HG02588 (cell line): ENCODE measurements at regions not wholly inside any gene's neighbourhood (a gene's known extent, or its start where the extent isn't known, plus 50 kb on each side); places are given as distances from the start of the nearest gene placed in this dataset.

Experiments
- ATAC-seq: cut with Tn5 transposase; IDR thresholded peaks from one replicate; pipeline ENCODE4 v1.9.1; 2021; ENCODE audit warnings: mild to moderate bottlenecking, moderate library complexity; ENCODE audit not compliant: unreplicated experiment

GRCh38 chr14:87816416-87816815 is 176.6 kb downstream of the GALC start:
- ATAC-seq: no peak

- ATAC-seq: no peak
These were observed 177.9 kb downstream of the GALC start for GRCh38 chr14:87815121-87815520.

- ATAC-seq: no peak
These were observed 179.3 kb downstream of the GALC start for GRCh38 chr14:87813686-87814085.

- no peak for ATAC-seq
These were observed 179.8 kb downstream of the GALC start for GRCh38 chr14:87813211-87813610.

GRCh38 chr14:87811246-87811645 is 181.7 kb downstream of the GALC start:
- ATAC-seq: no peak

- no peak for ATAC-seq
These were observed 182.3 kb downstream of the GALC start for GRCh38 chr14:87810711-87811110.

GRCh38 chr14:87809261-87809660 is 183.7 kb downstream of the GALC start:
- ATAC-seq: no peak

- ATAC-seq: no peak
These were observed 187.7 kb downstream of the GALC start for GRCh38 chr14:87805315-87805723.

- no peak for ATAC-seq
These were observed 192.8 kb downstream of the GALC start for GRCh38 chr14:87800216-87800615.

GRCh38 chr14:87799400-87799799 is 193.6 kb downstream of the GALC start:
- no peak for ATAC-seq

GRCh38 chr14:87797001-87797400 is 196.0 kb downstream of the GALC start:
- no peak for ATAC-seq

GRCh38 chr14:87794561-87794960 is 198.4 kb downstream of the GALC start:
- no peak for ATAC-seq

GRCh38 chr14:87785897-87786296 is 207.1 kb downstream of the GALC start:
- no peak for ATAC-seq

GRCh38 chr14:87784386-87784785 is 208.6 kb downstream of the GALC start:
- no peak for ATAC-seq

GRCh38 chr14:87783071-87783470 is 209.9 kb downstream of the GALC start:
- ATAC-seq: no peak

GRCh38 chr14:87772854-87773253 is 220.1 kb downstream of the GALC start:
- ATAC-seq: no peak

- peak; percentile 90 for ATAC-seq
These were observed 225.4 kb downstream of the GALC start for GRCh38 chr14:87767567-87767901.

- ATAC-seq: no peak
These were observed 234.1 kb downstream of the GALC start for GRCh38 chr14:87758876-87759275.

GRCh38 chr14:87756661-87757060 is 236.3 kb downstream of the GALC start:
- ATAC-seq: peak; percentile 80

- no peak for ATAC-seq
These were observed 238.3 kb downstream of the GALC start for GRCh38 chr14:87754520-87755223.

- no peak for ATAC-seq
These were observed 244.4 kb downstream of the GALC start for GRCh38 chr14:87748558-87748957.

- peak; percentile 64 for ATAC-seq
These were observed 247.4 kb downstream of the GALC start for GRCh38 chr14:87745507-87746118.
